Effector memory CD4-positive, alpha-beta T cell (primary cell): ENCODE measurements at regions not wholly inside any gene's neighbourhood (a gene's known extent, or its start where the extent isn't known, plus 50 kb on each side); places are given as distances from the start of the nearest gene placed in this dataset.

ENCODE experiments used
- DNase-seq, 3 donors: peaks; one replicate each; pipeline ENCODE4 v3.0.0-alpha.2; 2020
- H3K27ac ChIP-seq: 2 replicates; pipeline ENCODE4 v1.7.0; 2013; ENCODE audit warnings: mild to moderate bottlenecking, low read length, moderate library complexity; ENCODE audit not compliant: insufficient read depth, poor library complexity, severe bottlenecking
- H3K27me3 ChIP-seq: replicated peaks from 2 replicates; pipeline ENCODE4 v1.7.0; 2013; ENCODE audit warnings: mild to moderate bottlenecking, low read length; ENCODE audit not compliant: insufficient read depth, control insufficient read depth, poor library complexity, severe bottlenecking
- H3K36me3 ChIP-seq: 2 replicates; pipeline ENCODE4 v1.7.0; 2013; ENCODE audit warnings: mild to moderate bottlenecking, low read length, moderate library complexity; ENCODE audit not compliant: control insufficient read depth, insufficient read depth
- H3K4me1 ChIP-seq: 2 replicates; pipeline ENCODE4 v1.7.0; 2013; ENCODE audit warnings: low read length, mild to moderate bottlenecking; ENCODE audit not compliant: control insufficient read depth, insufficient read depth, poor library complexity, severe bottlenecking
- H3K4me3 ChIP-seq: 2 replicates; pipeline ENCODE4 v1.7.0; 2013; ENCODE audit warnings: low read length, low read depth, mild to moderate bottlenecking; ENCODE audit not compliant: insufficient read depth, poor library complexity, severe bottlenecking
- H3K9me3 ChIP-seq: 2 replicates; pipeline ENCODE4 v1.7.0; 2013; ENCODE audit warnings: mild to moderate bottlenecking, low read length, moderate library complexity; ENCODE audit not compliant: control insufficient read depth

GRCh38 chr18:25010623-25011374 lies 341.2 kb downstream of the ZNF521 start:
- no peaks in the 10 kb centered on the region for H3K9me3 ChIP-seq
- H3K4me1 ChIP-seq = no peaks in the 10 kb centered on the region
- no peak overlapping the region for H3K27ac ChIP-seq
- H3K36me3 ChIP-seq = no peaks in the 10 kb centered on the region
- no peak overlapping the region for H3K4me3 ChIP-seq
- H3K27me3 ChIP-seq = no peaks in the 10 kb centered on the region
- DNase-seq = no peak
